Loucy (cell line): ENCODE measurements at regions not wholly inside any gene's neighbourhood (a gene's known extent, or its start where the extent isn't known, plus 50 kb on each side); places are given as distances from the start of the nearest gene placed in this dataset.

Experiments used
- EZH2phosphoT487 ChIP-seq: fragments of 200-600 bp; IDR thresholded peaks from 2 replicates; pipeline ENCODE4 v1.6.1; 2018; ENCODE audit warnings: antibody characterized with exemption, mild to moderate bottlenecking, moderate library complexity, borderline replicate concordance
- TF ChIP-seq, protein P1 (sequence below): fragments of 200-600 bp; sonication (generic); conservative IDR thresholded peaks from 2 replicates; pipeline ENCODE4 v1.5.1; 2014; ENCODE audit warnings: mild to moderate bottlenecking, antibody characterized with exemption, low read length

DNA sequence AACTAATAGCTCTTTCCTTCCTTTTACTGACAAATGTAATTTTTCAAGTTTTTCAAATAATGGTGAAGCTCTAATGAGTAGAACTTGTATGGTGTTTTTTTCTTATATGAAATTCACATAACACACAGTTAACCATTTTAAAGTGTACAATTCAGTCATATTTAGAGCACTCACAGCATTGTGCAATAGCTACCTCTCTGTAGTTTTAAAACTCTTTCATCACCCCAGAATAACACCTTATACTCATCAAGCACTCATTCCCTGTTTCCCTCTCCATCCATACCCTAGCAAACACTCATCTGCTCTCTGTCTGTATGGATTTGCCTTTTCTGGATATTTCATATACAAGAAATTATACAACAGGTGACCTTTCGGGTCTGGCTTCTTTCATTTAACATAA, 207.9 kb upstream of the SLC38A2 start:
- TF ChIP-seq, protein P1, sequence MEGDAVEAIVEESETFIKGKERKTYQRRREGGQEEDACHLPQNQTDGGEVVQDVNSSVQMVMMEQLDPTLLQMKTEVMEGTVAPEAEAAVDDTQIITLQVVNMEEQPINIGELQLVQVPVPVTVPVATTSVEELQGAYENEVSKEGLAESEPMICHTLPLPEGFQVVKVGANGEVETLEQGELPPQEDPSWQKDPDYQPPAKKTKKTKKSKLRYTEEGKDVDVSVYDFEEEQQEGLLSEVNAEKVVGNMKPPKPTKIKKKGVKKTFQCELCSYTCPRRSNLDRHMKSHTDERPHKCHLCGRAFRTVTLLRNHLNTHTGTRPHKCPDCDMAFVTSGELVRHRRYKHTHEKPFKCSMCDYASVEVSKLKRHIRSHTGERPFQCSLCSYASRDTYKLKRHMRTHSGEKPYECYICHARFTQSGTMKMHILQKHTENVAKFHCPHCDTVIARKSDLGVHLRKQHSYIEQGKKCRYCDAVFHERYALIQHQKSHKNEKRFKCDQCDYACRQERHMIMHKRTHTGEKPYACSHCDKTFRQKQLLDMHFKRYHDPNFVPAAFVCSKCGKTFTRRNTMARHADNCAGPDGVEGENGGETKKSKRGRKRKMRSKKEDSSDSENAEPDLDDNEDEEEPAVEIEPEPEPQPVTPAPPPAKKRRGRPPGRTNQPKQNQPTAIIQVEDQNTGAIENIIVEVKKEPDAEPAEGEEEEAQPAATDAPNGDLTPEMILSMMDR = no peak
- no peak for TF ChIP-seq EZH2phosphoT487
